ENCODE measurements at regions not wholly inside any gene's neighbourhood (a gene's known extent, or its start where the extent isn't known, plus 50 kb on each side); places are given as distances from the start of the nearest gene placed in this dataset.

GRCh38 chr13:61812286-61812685, 396.6 kb upstream of the PCDH20 start:
- DNase-seq, result no peak

DNA sequence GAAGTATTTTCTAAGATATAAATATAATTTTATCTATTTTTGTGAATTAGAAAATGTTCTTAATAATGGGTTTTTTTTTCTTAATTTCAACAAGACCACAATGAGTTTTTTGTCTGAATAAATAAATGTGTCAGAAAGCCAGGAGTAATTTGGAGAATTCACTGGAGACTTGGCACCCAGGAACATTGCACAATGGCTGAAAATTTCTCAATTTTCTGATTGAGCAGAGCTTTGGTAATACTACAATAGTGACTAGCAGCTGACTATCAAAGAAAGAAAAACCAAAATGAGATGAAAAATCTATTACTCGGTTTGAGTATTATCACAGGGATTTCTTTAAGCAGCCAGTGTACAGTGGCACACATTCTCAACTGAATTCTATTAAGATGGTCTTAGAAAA, 394.4 kb upstream of the PCDH20 start:
- DNase-seq, result no peak

DNA sequence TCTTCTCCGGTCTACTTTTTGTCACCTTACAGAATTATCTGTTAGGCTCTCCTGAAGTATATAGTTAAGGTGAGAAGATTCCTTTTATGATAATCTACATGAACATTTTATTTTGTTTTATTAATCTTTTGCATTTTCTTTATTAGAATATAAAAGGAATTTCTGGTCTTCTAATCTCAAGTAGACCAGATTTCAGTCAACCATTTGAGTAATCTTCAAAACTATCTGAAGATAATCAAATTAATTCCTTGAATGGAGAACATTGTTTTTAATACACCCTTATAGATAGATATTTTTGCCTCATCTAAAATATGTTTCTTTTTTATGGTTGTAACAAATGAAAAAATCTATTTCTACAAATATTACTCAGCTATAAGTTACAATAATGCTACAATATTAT, 381.7 kb upstream of the PCDH20 start:
- no peak for DNase-seq

GRCh38 chr13:61795580-61795979, 379.9 kb upstream of the PCDH20 start:
- DNase-seq, result no peak

DNA sequence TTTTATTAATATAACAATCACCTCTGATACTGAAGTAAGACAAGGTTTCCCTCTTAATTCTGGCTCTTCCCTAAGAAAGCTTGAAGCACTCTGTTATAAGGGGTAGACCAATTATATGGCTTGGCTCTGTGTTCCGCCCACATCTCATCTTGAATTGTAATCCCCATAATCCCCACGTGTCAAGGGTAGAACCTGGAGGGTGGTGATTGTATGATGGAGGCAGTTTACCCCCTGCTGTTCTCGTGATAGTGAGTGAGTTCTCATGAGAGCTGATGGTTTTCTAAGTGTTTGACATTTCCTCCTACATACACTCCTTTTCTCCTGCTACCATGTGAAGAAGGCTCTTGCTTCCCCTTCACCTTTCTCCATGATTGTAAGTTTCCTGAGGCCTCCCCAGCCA, 363.8 kb upstream of the PCDH20 start:
- no peak for DNase-seq

- no peak for DNase-seq
Observed at GRCh38 chr13:61778531-61778930, 362.9 kb upstream of the PCDH20 start.

GRCh38 chr13:61777899-61778298, 362.2 kb upstream of the PCDH20 start:
- DNase-seq, result no peak

- DNase-seq, result no peak
Observed at GRCh38 chr13:61777271-61777670, 361.6 kb upstream of the PCDH20 start.

- DNase-seq, result no peak
Observed at GRCh38 chr13:61774903-61775302, 359.3 kb upstream of the PCDH20 start.

DNA sequence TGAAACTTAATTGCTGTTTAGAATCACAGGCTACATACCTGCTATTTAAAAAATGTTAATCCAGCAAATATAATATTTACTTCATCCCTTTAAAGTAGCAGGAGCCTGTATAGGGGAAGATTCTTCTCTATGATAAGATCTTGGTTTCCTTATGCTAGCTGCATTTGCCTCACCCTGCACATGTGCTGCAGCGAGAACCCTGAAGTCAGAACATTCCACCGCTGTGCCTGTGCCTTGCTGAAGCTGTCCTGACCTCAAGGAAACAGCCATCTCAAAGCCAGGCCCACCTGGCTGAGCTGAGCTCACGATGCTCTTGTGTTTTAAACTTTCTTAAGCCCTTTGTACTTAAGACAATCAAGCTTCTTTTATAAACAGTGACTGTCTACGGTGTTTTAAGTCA, 355.0 kb upstream of the PCDH20 start:
- no peak for DNase-seq

- no peak for DNase-seq
Observed at GRCh38 chr13:61768175-61768574, 352.5 kb upstream of the PCDH20 start.

GRCh38 chr13:61766667-61767058, 351.0 kb upstream of the PCDH20 start:
- DNase-seq, result no peak

DNA sequence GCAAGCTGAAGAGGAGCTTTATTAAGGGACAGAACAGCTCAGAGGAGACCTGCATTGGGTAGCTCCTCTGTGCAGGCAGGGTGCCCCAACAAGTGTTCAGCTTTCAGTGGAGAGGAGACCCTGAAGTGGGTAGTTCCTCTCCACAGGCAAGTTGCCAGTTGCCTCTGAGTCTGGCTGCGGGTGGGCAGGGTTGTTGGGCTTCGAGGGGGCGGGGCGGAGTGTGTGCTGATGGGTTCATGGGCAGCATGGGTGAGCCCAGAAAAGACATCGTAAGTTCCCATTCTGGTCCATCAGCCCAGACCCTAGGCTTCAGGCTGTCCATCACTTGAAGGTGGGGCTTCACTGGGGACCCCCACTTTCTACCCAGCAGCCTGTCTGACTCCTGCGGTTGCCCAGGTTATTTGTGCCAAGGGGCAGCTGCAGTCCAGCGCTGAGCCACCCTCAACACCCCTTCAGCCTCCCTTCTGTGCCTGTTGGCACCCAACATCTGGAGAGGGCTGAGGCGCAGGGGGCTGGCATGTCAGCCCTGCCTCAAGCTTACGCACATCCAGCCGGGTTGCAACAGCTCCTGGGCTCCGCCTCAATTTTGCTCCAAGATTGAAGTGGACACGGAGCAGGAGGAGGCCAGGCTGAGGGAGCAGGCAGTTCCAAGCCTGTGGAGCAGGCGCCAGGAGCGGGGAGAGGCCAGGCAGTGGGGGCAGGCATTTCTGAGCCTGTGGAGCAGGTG, 350.5 kb upstream of the PCDH20 start:
- DNase-seq, result no peak

- DNase-seq, result no peak
Observed at GRCh38 chr13:61765181-61765742, 349.6 kb upstream of the PCDH20 start.

DNA sequence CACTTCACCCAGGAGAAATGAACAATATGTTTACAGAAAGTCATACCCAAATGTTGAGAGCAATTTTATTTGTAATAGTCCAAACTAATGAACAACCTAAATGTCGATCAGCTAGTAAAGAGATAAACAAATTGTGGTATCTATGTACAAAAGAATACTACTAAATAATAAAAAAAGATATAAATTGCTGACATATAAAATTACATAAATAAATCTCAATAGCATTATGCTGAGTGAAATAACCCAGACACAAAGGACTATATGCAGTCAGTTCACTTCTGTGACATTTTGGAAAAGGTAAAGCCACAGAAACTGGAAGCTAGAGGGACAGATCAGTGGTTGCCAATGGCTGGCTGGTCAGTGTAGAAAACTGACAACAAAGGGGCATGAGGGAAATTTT, 346.0 kb upstream of the PCDH20 start:
- no peak for DNase-seq

DNA sequence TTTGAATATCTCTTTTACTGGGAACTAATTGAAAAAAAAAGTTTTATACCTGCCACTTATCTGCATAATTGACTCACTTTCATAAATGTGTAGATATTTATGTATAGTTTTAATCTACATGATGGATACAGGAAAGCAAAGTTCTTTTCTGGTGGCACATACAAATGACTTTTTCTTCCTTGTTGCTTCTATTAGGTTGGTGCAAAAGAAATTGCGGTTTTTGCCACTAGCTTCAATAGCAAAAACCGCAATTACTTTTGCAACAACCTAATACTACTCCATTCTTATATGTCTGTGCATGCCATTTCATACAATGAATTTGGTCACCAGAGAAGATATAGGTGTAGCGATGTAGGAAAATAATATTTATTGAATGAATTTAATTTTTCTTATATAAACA, 344.5 kb upstream of the PCDH20 start:
- DNase-seq, result no peak

DNA sequence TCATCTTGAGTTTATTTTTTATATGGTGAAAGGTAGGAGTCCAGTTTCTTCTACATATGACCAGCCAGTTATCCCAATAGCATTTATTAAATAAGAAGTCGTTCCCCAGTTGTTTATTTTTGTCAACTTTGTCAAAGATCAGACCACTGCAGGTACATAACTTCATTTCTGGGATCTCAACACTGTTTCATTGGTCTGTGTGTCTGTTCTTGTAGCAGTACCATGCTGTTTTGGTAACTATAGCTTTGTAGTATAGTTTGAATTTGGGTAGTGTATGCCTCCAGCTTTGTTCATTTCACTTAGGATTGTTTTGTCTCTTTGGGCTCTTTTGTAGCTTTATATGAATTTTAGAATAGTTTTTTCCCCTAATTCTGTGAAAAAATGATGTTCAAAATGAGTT, 340.4 kb upstream of the PCDH20 start:
- no peak for DNase-seq

GRCh38 chr13:61751039-61751438, 335.4 kb upstream of the PCDH20 start:
- no peak for DNase-seq

GRCh38 chr13:61738236-61738750, 322.6 kb upstream of the PCDH20 start:
- DNase-seq, result no peak

DNA sequence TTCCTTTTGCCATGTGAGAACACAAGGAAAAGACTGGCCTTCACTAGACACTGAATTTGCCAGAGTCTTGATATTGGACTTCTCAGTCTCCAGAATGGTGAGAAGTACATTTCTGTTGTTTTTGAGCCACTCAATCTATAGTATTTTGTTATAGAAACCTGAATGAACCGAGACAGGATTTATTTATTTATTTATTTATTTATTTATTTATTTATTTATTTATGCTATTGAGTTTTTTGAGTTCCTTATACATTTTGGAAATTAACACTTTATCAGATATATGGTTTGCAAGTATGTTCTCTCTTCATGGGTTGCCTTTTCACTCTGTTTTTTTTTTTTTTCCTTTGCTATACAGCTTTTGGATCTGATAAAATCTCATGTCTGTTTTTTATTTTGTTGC, 319.0 kb upstream of the PCDH20 start:
- DNase-seq, result no peak

DNA sequence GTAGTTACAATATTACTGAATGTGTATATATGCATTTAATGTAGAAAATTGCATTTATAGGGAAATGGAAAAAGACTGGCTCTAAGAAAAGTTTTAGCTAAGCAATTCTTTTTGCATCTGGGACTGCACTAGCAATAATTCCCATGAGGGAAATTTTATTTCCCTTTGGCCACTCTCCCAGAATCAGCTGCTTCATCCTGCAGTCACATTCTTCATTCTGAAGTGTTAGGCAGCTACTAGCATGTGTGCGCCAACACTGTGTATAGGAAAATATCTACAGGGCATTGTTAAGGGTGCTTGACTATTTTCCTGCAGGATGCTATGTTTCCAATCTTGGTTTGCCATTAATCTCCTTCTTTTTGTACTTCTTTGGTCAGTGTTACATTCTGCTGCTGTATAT, 312.8 kb upstream of the PCDH20 start:
- no peak for DNase-seq

DNA sequence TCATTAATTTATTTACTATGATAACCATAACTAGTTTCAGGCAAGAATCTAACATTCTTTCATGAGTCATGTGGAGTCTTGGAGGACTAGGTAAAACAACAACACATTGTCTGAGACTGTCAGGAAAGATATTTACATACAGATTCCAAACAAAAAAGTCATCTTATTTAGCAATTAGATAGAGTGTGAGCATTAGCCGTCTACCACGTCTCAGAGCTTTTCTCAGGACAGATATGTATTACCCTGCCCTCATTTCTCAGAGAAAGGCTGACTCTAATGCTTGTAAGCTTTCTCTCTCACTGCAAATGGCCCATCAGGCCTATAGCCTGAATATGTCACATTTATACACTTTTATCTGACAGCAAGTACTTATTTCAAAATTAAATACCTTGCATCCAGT, 312.1 kb upstream of the PCDH20 start:
- no peak for DNase-seq

GRCh38 chr13:61725806-61726205, 310.2 kb upstream of the PCDH20 start:
- no peak for DNase-seq

DNA sequence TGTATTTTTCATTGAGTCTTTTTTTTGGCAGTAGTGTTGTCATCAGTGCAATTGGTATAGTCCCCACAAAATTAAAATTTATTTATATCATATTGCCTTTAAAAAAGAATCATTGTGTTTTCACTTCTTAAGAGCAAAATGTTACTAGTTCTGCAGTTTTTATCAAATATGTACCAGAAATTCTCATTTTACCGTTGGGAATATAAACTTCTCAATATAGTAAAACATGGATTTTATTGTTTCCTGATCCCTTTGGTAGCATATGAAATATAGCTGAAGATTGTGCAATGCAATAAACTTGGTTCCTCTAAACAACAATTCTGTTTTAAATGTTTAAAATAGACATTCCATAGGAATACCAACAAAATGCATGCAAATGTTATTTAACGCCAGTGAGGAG, 306.5 kb upstream of the PCDH20 start:
- DNase-seq, result no peak

DNA sequence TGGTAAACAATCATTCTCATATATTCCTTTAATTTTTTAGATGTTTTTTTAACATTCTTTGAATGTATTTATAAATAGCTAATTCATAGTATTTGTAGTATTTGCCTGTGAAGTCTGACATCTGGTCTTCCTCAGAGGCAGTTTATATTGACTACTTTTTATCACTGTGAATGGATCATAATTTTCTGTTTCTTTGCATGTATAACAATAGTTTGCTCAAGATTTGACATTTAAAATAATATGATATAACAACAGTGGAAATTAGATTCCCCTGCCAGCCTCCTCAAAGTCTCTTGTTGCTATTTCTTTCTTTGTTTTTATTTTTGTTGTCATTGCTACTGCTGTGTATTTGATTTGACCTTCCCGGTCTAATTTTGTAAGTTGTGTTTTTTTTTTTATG, 297.0 kb upstream of the PCDH20 start:
- no peak for DNase-seq
